ENCODE measurements at regions not wholly inside any gene's neighbourhood (a gene's known extent, or its start where the extent isn't known, plus 50 kb on each side); places are given as distances from the start of the nearest gene placed in this dataset.
"Not testable (repeated sequence)": the region's sequence is repeated elsewhere in the genome, so short reads cannot be mapped to it uniquely, and the experiment has no call there.

DNA sequence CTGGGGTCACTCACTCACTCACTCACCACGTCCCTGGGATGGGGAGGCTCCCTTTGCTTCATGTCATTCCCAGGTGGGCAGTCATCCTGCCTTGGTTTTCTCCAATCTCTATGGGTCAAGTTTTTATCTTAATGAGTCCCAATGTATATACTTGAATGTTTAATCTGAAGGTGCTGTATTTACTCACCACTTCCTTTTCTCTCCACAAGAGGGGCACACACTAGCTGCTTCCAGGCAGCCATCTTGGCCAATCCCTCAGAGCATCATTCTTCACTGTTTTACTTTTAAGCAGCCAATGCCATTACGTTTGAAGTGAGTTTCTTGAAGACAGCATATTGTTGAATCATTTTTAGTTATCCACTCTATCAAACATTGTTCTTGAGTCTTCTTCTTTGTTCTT, 153.4 kb upstream of the ARSJ start:
- TF ChIP-seq, protein P1, sequence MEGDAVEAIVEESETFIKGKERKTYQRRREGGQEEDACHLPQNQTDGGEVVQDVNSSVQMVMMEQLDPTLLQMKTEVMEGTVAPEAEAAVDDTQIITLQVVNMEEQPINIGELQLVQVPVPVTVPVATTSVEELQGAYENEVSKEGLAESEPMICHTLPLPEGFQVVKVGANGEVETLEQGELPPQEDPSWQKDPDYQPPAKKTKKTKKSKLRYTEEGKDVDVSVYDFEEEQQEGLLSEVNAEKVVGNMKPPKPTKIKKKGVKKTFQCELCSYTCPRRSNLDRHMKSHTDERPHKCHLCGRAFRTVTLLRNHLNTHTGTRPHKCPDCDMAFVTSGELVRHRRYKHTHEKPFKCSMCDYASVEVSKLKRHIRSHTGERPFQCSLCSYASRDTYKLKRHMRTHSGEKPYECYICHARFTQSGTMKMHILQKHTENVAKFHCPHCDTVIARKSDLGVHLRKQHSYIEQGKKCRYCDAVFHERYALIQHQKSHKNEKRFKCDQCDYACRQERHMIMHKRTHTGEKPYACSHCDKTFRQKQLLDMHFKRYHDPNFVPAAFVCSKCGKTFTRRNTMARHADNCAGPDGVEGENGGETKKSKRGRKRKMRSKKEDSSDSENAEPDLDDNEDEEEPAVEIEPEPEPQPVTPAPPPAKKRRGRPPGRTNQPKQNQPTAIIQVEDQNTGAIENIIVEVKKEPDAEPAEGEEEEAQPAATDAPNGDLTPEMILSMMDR (IDR thresholded peaks at IDR 0.05; ENCODE audit: insufficient read depth, low read depth, low read length), result peak; percentile 53
- no peak overlapping the region for H3K4me3 ChIP-seq (ENCODE audit: low read depth, low read length)
- no peak for DNase-seq (ENCODE audit: low read depth)

DNA sequence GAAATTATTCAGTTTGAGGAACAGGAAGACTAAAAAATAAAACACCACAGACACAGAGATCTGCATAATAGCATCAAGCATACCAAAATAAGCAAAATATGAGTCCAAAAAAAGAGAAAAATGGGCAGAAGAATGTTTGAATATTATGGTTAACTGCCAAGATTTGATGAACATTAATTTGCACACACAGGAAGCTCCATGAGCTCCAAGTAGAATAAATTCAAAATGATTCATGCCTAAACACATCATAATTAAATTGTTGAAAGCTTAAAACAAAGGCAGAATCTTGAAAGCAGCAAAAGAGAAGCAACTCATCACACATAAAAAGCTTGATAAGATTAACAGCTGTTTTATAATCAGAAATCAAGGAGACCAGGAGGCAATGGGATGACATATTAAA, 156.6 kb upstream of the ARSJ start:
- DNase-seq (ENCODE audit: low read depth), result no peak
- H3K4me3 ChIP-seq (ENCODE audit: low read depth, low read length), result no peak overlapping the region
- TF ChIP-seq, protein P1 (IDR thresholded peaks at IDR 0.05; ENCODE audit: insufficient read depth, low read depth, low read length), result no peak

DNA sequence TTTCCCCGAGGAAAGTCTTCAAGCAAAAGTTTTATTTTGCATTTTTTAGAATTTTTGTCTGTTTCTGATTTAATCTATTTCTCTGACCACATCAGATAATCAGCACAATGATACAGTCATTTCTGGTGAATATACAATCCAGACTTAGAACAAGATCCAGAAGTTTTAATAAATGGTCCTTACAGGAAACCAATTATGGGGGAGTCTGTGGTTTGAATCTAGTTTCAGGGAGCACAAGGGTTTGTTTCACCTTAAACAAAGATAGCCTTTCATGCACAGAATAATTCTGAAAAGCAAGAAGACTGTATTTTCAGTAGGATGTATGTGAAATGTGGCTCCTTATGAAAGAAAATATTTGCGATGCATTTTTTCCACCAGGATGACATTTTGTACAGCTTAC, 158.5 kb upstream of the ARSJ start:
- no peak for DNase-seq (ENCODE audit: low read depth)
- H3K4me3 ChIP-seq (ENCODE audit: low read depth, low read length), result no peak overlapping the region
- TF ChIP-seq, protein P1 (IDR thresholded peaks at IDR 0.05; ENCODE audit: insufficient read depth, low read depth, low read length), result no peak

DNA sequence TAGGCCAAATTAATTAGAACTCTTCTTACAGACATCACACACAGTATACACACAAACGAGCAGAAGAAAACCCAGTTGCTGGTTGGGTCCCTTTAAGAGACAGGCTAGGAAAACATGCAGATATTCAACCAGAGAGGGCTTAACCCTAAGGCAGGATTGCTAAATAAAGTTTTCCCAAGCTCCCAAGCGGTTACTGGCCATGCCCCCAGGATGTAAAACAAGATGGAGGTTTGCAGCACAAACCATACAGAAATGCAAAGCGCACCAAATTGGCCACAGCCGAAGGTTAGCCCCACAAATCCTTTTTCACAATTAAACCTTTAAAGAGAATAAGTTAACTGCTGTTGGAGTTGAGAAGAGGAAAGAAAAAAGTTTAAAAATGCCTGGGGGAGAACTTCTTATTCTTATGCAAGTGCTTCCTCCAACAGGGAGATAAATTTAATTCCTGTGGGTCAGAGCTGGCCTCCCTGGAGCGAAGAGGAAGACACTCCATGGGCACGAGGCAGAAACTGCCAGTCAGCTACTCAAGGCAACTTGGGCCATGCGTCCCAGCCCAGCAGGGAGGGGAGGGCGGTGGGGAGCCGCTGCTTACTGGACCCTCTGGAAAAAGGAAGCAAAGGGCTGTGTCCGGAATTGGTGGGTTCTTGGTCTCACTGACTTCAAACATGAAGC, 167.6 kb upstream of the ARSJ start:
- H3K4me3 ChIP-seq (ENCODE audit: low read depth, low read length), result peak overlapping the region; percentile 23
- TF ChIP-seq, protein P1 (IDR thresholded peaks at IDR 0.05; ENCODE audit: insufficient read depth, low read depth, low read length), result no peak
- no peak for DNase-seq (ENCODE audit: low read depth)

DNA sequence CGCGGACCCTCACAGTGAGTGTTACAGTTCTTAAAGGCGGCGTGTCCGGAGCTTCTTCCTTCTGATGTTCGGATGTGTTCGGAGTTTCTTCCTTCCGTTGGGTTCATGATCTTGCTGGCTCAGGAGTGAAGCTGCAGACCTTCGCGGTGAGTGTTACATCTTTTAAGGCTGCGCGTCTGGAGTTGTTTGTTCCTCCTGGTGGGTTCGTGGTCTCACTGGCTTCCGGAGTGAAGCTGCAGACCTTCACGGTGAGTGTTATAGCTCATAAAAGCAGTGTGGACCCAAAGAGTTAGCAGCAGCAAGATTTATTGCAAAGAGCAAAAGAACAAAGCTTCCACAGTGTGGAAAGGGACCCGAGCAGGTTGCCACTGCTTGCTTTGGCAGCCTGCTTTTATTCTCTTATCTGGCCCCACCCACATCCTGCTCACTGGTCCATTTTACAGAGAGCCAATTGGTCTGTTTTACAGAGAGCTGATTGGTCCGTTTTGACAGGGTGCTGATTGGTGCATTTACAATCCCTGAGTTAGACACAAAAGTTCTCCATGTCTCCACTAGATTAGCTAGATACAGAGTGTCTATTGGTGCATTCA, 168.3 kb upstream of the ARSJ start:
- H3K4me3 ChIP-seq (ENCODE audit: low read depth, low read length); DNase-seq (ENCODE audit: low read depth): not testable (repeated sequence)

DNA sequence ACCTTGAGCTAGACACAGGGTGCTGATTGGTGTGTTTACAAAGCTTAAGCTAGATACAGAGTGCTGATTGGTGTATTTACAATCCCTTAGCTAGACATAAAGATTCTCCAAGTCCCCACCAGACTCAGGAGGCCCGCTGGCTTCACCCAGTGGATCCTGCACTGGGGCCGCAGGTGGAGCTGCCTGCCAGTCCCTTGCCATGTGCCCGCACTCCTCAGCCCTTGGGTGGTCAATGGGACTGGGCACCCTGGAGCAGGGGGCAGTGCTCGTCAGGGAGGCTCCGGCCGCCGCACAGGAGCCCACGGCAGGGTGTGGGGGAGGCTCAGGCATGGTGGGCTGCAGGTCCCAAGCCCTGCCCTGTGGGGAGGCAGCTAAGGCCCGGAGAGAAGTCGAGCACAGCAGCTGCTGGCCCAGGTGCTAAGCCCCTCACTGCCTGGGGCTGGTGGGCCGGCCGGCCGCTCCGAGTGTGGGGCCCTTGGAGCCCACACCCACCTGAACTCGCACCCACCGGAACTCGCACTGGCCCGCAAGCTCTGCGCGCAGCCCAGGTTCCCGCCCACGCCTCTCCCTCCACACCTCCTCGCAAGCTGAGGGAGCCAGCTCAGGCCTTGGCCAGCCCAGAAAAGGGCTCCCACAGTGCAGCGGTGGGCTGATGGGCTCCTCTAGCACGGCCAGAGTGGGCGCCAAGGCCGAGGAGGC, 169.1 kb upstream of the ARSJ start:
- DNase-seq (ENCODE audit: low read depth); H3K4me3 ChIP-seq (ENCODE audit: low read depth, low read length): not testable (repeated sequence)

DNA sequence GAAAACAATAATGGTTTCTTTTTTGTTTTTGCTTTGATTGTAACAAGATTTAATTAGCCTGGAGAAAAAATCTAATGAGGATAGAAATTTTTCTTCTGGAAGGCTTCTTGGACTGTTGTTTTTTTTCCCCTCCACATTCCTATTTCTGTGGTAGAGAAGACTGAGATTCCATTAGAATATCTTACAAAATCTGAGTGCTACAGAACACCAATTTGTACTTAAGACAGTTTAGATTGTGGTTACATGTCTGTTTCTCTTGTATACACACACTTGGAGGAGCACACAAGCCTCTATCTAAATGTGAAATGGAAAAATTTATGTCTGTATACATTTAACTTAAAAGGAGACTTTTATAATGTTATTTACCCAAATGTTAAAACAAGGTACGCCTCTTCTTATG, 176.9 kb upstream of the ARSJ start:
- peak; percentile 10 for DNase-seq (ENCODE audit: low read depth)
- TF ChIP-seq, protein P1 (IDR thresholded peaks at IDR 0.05; ENCODE audit: insufficient read depth, low read depth, low read length), result no peak
- no peak overlapping the region for H3K4me3 ChIP-seq (ENCODE audit: low read depth, low read length)

All from fibroblast of villous mesenchyme (primary cell).